AG09309 (cell line): ENCODE measurements at regions not wholly inside any gene's neighbourhood (a gene's known extent, or its start where the extent isn't known, plus 50 kb on each side); places are given as distances from the start of the nearest gene placed in this dataset.
A peak's percentile ranks its signal among the peaks of the same experiment; 100 is the strongest.

Experiments used
- DNase-seq: peaks from one replicate; pipeline ENCODE4 v3.0.0-alpha.2; 2010; ENCODE audit warnings: low read depth
- H3K4me3 ChIP-seq: 2 replicates; pipeline ENCODE4 v1.5.1; 2011; ENCODE audit warnings: mild to moderate bottlenecking, low read depth, low read length, moderate library complexity; ENCODE audit not compliant: control insufficient read depth
- TF ChIP-seq, protein P1 (sequence below): IDR thresholded peaks from 2 replicates; pipeline ENCODE4 v1.5.1; 2011; ENCODE audit warnings: mild to moderate bottlenecking, low read depth, low read length, inconsistent platforms; ENCODE audit not compliant: insufficient read depth, control insufficient read depth; ENCODE audit errors: missing control alignments

DNA sequence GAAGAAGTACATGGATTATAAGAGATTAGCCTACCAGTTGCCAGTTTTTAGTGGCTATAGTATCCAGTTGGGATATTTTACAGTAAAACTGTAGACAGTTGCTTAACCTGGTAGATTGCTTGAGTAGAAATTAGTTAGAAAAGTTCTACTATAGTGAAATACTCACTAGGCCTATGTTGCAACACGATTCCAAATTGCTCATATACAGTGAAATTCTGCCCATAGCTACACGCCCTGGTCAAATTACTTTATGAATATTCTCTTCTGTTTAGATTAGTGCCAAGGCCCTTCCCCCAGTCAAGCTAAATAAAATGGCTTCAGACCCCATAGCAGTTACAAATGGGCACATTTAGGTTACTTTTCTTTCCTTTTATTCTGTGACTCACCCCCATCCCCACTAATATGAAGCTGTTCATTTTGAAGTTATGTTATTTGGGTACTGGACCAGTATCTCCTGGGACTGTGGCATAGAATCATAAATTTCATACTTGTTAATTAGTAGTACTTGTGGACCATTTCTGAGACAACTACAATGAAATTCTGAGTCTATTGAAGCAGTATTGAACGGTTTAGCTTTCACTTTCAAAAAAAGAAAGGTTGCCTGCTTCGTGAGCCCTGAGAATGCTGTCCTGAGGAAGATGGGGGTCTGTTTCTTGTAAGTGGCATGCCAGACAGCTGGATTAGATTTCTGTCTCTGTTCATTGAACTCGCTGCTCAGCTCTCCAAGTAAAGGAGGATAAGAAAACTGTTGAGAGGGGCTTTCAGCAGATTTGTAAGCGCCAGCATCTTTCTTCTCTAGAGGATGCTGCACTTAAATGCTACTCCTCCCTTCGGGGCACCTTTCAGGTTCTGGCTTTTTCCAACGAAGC, 65.8 kb upstream of the CFAP20DC start:
- no peak for DNase-seq
- H3K4me3 ChIP-seq: no peak overlapping the region
- TF ChIP-seq, protein P1, sequence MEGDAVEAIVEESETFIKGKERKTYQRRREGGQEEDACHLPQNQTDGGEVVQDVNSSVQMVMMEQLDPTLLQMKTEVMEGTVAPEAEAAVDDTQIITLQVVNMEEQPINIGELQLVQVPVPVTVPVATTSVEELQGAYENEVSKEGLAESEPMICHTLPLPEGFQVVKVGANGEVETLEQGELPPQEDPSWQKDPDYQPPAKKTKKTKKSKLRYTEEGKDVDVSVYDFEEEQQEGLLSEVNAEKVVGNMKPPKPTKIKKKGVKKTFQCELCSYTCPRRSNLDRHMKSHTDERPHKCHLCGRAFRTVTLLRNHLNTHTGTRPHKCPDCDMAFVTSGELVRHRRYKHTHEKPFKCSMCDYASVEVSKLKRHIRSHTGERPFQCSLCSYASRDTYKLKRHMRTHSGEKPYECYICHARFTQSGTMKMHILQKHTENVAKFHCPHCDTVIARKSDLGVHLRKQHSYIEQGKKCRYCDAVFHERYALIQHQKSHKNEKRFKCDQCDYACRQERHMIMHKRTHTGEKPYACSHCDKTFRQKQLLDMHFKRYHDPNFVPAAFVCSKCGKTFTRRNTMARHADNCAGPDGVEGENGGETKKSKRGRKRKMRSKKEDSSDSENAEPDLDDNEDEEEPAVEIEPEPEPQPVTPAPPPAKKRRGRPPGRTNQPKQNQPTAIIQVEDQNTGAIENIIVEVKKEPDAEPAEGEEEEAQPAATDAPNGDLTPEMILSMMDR: no peak

GRCh38 chr3:59107856-59108815, 58.3 kb upstream of the CFAP20DC start:
- TF ChIP-seq, protein P1: no peak
- no peak for DNase-seq
- H3K4me3 ChIP-seq: no peak overlapping the region

DNA sequence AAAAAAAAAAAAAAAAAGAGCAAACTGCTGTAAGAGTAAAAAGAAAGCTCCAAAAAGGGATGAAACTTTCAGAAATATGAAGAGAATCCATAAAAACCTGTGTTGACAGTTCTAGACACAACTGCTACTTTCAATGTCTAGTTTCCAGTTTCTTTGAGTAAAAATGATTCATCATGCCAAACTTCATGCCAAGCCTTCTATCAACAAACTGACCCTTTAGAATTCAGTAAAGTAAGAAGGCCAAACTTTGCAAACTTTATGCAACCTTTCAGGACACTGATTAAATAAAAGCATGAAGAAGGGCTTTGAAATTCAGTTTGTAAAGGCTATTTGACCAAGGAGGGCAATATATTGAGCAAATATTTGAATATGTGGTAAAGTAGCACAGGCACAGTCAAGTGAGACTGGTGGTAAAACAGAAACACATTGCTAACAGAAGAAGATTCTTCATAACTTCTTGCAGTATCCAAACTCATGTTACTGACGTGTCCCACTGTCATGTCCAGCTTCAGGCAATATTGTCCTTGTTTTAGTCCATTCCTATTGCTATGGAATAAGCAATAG, 56.3 kb upstream of the CFAP20DC start:
- DNase-seq: no peak
- TF ChIP-seq, protein P1: no peak
- no peak overlapping the region for H3K4me3 ChIP-seq

GRCh38 chr3:59103552-59103951, 53.7 kb upstream of the CFAP20DC start:
- TF ChIP-seq, protein P1: no peak
- H3K4me3 ChIP-seq: no peak overlapping the region
- no peak for DNase-seq

DNA sequence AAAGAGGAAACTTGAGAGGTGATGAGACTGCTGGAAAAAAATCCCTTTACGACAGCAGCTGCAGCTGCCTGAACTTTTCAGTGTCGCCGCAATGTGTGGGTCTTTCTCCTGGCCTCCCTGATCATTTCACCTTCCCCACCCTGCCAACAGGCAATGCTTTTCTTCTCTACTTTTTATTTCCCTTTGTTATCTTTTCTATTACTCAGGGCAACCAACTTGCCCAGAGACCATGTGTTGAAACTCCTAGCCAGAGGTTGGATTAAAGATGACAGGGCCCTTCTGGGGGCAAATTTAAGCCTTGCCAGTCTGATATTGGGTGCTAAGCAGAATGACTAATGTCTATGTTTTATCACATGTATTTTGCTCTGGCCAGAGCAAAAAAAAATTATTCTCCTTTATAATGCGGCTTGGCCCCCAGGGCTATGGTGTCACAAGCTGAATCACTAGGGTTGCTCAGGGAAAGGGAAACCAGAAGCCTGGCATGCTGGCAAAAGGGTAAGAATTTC, 51.5 kb upstream of the CFAP20DC start:
- peak; percentile 53 for DNase-seq
- TF ChIP-seq, protein P1: no peak
- no peak overlapping the region for H3K4me3 ChIP-seq
